ENCODE measurements at regions not wholly inside any gene's neighbourhood (a gene's known extent, or its start where the extent isn't known, plus 50 kb on each side); places are given as distances from the start of the nearest gene placed in this dataset.

DNA sequence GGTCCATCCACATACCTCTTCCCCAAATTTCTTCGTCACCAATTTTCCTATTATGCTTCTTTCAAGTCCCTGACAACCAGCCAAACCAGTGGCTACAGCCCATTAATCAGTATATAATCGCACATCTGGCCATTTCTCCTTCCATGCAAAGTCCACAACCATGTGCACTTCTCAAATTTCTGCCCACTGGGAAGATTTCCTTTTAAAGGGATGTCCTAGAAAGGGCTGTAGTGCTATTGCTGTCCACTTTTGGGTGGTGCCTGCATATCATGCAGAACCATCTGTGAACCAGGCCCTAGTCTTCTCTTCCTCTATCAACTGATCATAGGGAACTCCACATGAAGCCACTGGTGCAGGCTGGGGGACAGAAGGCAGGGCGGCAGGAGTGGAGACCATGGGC, 55.2 kb upstream of the MID1IP1 start:
- WGBS, 4 donors, result 69 to 91% (median 76%) methylated on average over 2 to 3 of the region's 3 CpGs
- DNase-seq, result no peak
- TF ChIP-seq, protein P1, sequence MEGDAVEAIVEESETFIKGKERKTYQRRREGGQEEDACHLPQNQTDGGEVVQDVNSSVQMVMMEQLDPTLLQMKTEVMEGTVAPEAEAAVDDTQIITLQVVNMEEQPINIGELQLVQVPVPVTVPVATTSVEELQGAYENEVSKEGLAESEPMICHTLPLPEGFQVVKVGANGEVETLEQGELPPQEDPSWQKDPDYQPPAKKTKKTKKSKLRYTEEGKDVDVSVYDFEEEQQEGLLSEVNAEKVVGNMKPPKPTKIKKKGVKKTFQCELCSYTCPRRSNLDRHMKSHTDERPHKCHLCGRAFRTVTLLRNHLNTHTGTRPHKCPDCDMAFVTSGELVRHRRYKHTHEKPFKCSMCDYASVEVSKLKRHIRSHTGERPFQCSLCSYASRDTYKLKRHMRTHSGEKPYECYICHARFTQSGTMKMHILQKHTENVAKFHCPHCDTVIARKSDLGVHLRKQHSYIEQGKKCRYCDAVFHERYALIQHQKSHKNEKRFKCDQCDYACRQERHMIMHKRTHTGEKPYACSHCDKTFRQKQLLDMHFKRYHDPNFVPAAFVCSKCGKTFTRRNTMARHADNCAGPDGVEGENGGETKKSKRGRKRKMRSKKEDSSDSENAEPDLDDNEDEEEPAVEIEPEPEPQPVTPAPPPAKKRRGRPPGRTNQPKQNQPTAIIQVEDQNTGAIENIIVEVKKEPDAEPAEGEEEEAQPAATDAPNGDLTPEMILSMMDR (IDR thresholded peaks at IDR 0.05), result no peak
- TF ChIP-seq POLR2A (IDR thresholded peaks at IDR 0.05), result no peak
- Histone ChIP-seq H3K4me3 (no peak overlapping the region), H3K27ac (no peak overlapping the region), H3K4me1 (replicated peaks in 1 of 2) (no peaks in the 10 kb centered on the region), H3K9me3 (replicated peaks in 1 of 3) (no peaks in the 10 kb centered on the region), H3K36me3 (replicated peaks in 1 of 2) (no peaks in the 10 kb centered on the region), H3K27me3 (peaks cover 13% of the 10 kb centered on the region)
- intact Hi-C loops (cut with DNase I), result no loop called here

DNA sequence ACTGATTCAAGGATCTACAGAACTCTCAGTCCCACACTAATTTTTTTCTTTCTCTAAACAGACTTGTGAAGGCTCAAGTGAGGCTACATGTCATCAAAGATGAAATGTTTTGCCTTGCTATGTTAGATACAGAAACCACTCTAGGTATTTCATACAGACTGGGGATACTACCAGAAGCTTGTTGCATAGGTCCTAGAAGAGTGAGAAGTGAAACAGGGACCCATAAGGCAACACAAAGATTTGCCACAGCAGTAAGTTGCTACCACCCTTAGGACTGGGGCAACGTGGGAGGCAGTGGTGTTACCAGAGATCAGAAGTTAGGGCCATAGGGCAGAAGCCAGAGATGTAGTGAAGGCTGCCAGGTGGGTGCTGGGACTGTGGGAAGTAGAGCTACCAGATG, 50.7 kb upstream of the MID1IP1 start:
- Histone ChIP-seq H3K27ac (no peak overlapping the region), H3K4me1 (replicated peaks in 1 of 2) (no peaks in the 10 kb centered on the region), H3K4me3 (no peak overlapping the region), H3K27me3 (no peaks in the 10 kb centered on the region), H3K36me3 (replicated peaks in 1 of 2) (no peaks in the 10 kb centered on the region), H3K9me3 (replicated peaks in 1 of 3) (no peaks in the 10 kb centered on the region)
- intact Hi-C loops (cut with DNase I), result loop anchor here in 1 of 2 donors (10.0 kb wide), 1 partner anchor 404 kb away; no protein-coding TSS in a partner anchor
- 7 to 74% (median 40%) methylated on average over 1 of the region's 1 CpG for WGBS, 4 donors
- TF ChIP-seq POLR2A (IDR thresholded peaks at IDR 0.05), result no peak
- TF ChIP-seq, protein P1 (IDR thresholded peaks at IDR 0.05), result no peak
- DNase-seq, result no peak

Data from adrenal gland (tissue), 9 donors.